ENCODE measurements at regions not wholly inside any gene's neighbourhood (a gene's known extent, or its start where the extent isn't known, plus 50 kb on each side); places are given as distances from the start of the nearest gene placed in this dataset.
"Not testable (repeated sequence)": the region's sequence is repeated elsewhere in the genome, so short reads cannot be mapped to it uniquely, and the experiment has no call there.

DNA sequence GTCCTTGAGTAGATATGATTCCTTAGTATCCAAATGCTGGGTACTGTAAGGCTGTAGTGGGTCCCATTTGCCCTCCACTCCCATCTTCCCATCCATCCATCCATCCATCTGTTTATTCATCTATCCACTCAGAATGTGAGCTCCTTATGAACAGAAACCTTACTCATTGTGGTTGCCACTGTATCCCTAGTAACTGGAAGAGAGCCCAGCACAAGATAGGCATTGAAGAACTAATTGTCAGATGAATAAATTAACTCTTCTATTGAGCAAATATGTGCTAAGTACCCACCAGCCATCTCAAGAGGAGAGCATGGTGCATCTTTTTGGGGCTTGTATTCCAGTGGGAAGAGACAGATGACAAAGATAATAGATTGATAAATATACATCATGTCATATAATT lies 86.4 kb upstream of the SEZ6L start:
- H3K4me3 ChIP-seq (ENCODE audit: low read depth, low read length) = no peak overlapping the region
- H3K27me3 ChIP-seq (ENCODE audit: control insufficient read depth, insufficient read depth, low read length) = no peaks in the 10 kb centered on the region
- no peak for DNase-seq (ENCODE audit: low read depth)
- no peaks in the 10 kb centered on the region for H3K36me3 ChIP-seq (ENCODE audit: control insufficient read depth, insufficient read depth, low read length)
- TF ChIP-seq, protein P1, sequence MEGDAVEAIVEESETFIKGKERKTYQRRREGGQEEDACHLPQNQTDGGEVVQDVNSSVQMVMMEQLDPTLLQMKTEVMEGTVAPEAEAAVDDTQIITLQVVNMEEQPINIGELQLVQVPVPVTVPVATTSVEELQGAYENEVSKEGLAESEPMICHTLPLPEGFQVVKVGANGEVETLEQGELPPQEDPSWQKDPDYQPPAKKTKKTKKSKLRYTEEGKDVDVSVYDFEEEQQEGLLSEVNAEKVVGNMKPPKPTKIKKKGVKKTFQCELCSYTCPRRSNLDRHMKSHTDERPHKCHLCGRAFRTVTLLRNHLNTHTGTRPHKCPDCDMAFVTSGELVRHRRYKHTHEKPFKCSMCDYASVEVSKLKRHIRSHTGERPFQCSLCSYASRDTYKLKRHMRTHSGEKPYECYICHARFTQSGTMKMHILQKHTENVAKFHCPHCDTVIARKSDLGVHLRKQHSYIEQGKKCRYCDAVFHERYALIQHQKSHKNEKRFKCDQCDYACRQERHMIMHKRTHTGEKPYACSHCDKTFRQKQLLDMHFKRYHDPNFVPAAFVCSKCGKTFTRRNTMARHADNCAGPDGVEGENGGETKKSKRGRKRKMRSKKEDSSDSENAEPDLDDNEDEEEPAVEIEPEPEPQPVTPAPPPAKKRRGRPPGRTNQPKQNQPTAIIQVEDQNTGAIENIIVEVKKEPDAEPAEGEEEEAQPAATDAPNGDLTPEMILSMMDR (IDR thresholded peaks at IDR 0.05; ENCODE audit: insufficient read depth, low read depth, low read length) = no peak
- ChIA-PET POLR2A (no interaction called here), CTCF (no interaction called here)

DNA sequence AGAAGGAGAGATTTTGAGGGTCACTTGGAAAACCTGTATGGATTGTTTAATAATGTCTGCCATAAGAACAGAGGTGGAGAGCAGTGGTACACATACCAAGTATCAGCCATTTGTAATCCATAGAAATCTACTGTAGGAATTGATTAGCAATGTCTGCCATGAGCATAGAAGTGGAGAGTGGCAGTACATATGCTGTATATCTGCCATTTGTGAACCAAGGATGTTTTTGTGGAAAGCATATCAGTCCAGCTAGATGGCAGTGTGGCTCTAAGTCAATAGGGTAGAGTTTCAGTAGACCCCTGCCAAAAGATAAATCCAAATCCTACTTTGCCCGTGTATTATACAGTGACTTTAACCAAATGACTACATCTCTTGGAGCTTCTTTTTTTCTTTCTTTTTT lies 82.9 kb upstream of the SEZ6L start:
- TF ChIP-seq, protein P1 (IDR thresholded peaks at IDR 0.05; ENCODE audit: insufficient read depth, low read depth, low read length) = no peak
- Histone ChIP-seq H3K27me3 (ENCODE audit: control insufficient read depth, insufficient read depth, low read length) (no peaks in the 10 kb centered on the region), H3K4me3 (ENCODE audit: low read depth, low read length) (no peak overlapping the region), H3K36me3 (ENCODE audit: control insufficient read depth, insufficient read depth, low read length) (no peaks in the 10 kb centered on the region)
- ChIA-PET POLR2A (no interaction called here), CTCF (interaction anchor here (0.6 to 1.6 kb wide), 2 partner anchors 173 to 244 kb away, joined by 3 to 4 read pairs; no protein-coding TSS in a partner anchor)
- DNase-seq (ENCODE audit: low read depth) = no peak

DNA sequence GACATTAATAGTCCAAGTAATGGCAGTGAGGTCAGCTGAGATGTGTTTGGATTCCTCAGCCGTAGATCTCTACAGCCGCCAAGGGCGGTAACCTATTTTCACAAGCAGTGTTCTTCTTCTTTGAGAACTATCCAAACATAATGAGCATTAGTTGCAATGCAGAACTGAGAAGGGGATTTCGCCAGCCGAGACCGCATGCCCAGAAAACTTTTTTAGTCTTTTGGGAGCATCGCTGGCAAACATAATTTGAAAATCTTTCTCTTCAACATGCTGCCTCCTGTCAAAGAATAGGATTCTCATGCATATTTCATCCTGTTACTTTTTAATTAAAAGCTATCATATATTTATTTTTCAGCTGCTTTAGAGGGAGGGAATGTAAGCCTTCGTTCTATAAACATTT lies 81.4 kb upstream of the SEZ6L start:
- Histone ChIP-seq H3K27me3 (ENCODE audit: control insufficient read depth, insufficient read depth, low read length) (no peaks in the 10 kb centered on the region), H3K4me3 (ENCODE audit: low read depth, low read length) (no peak overlapping the region), H3K36me3 (ENCODE audit: control insufficient read depth, insufficient read depth, low read length) (no peaks in the 10 kb centered on the region)
- no peak for DNase-seq (ENCODE audit: low read depth)
- CTCF ChIA-PET = no interaction called here
- POLR2A ChIA-PET = no interaction called here
- TF ChIP-seq, protein P1 (IDR thresholded peaks at IDR 0.05; ENCODE audit: insufficient read depth, low read depth, low read length) = no peak

DNA sequence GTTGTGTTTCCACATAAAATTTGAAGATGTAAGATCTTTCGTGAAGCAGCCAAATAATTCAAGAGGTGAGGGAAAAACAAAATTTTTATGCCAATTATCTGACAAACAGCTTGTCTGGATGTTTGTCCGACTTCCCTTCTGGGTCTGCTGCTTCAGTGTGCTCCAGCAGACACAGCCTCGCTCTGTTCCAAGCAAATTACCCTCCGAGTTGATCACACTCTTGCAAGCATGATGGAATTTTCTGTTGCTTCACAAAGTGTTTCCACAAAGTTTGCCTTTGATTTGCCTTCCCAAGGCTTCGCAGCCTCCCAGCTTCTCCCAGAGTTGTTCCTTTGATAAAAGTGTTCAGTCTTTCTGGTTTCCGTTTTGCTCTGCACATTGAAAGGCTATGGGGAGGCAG lies 78.4 kb upstream of the SEZ6L start:
- TF ChIP-seq, protein P1 (IDR thresholded peaks at IDR 0.05; ENCODE audit: insufficient read depth, low read depth, low read length) = no peak
- DNase-seq (ENCODE audit: low read depth) = no peak
- Histone ChIP-seq H3K4me3 (ENCODE audit: low read depth, low read length) (no peak overlapping the region), H3K27me3 (ENCODE audit: control insufficient read depth, insufficient read depth, low read length) (no peaks in the 10 kb centered on the region), H3K36me3 (ENCODE audit: control insufficient read depth, insufficient read depth, low read length) (no peaks in the 10 kb centered on the region)
- ChIA-PET CTCF (no interaction called here), POLR2A (no interaction called here)

DNA sequence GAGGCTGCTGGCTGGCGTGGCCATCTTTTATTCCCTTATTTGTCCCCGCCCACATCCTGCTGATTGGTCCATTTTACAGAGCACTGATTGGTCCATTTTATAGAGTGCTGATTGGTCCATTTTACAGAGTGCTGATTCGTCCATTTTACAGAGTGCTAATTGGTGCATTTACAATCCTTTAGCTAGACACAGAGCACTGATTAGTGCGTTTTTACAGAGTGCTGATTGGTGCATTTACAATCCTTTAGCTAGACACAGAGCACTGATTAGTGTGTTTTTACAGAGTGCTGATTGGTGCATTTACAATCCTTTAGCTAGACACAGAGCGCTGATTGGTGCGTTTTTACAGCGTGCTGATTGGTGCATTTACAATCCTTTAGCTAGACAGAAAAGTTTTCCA lies 74.8 kb upstream of the SEZ6L start:
- H3K4me3 ChIP-seq (ENCODE audit: low read depth, low read length); POLR2A ChIA-PET; CTCF ChIA-PET; DNase-seq (ENCODE audit: low read depth); H3K27me3 ChIP-seq (ENCODE audit: control insufficient read depth, insufficient read depth, low read length); H3K36me3 ChIP-seq (ENCODE audit: control insufficient read depth, insufficient read depth, low read length): not testable (repeated sequence)

DNA sequence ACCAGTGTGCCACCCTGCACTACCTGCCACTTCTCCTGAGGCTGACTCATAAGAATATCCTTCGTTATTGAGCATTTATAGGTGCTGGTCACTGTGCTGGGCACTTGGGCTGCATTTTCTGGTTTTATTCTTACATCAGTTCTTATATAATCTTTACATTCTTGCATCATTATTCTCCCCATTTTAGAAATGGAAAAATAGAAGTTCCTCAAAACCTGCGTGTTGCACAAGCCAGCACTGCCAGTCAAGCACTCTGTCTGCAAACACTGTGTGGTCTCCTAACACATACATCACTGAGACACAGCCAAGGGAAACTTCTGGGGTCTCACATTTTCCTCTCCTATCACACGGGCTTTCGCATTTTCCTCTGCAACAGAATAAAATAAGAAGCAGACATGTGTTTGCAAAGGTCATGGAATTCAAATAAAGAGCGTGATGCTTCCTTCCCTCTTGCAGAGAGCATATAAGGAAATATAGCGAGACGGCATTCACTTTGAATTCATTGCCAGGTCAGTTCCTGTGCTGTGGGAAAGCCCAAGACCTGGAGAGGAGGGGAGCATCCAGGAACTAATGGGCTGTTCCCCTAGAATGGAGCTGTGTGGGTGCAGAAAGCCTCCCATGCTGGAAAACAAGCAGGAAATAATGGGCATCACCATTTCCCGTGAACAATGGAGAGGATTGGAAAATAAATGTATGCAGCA lies 73.9 kb upstream of the SEZ6L start:
- H3K4me3 ChIP-seq (ENCODE audit: low read depth, low read length) = no peak overlapping the region
- POLR2A ChIA-PET = no interaction called here
- CTCF ChIA-PET = no interaction called here
- no peaks in the 10 kb centered on the region for H3K36me3 ChIP-seq (ENCODE audit: control insufficient read depth, insufficient read depth, low read length)
- no peaks in the 10 kb centered on the region for H3K27me3 ChIP-seq (ENCODE audit: control insufficient read depth, insufficient read depth, low read length)
- TF ChIP-seq, protein P1 (IDR thresholded peaks at IDR 0.05; ENCODE audit: insufficient read depth, low read depth, low read length) = no peak
- no peak for DNase-seq (ENCODE audit: low read depth)
